Inflammatory macrophage treated with lipopolysaccharide for 1 hour (primary cell): ENCODE measurements at regions not wholly inside any gene's neighbourhood (a gene's known extent, or its start where the extent isn't known, plus 50 kb on each side); places are given as distances from the start of the nearest gene placed in this dataset.
"Not testable (repeated sequence)": the region's sequence is repeated elsewhere in the genome, so short reads cannot be mapped to it uniquely, and the experiment has no call there.

Experiments used
- DNase-seq, 2 donors: peaks; one replicate each; pipeline ENCODE4 v3.0.0-alpha.2; 2020 to 2022

- no peak for DNase-seq
These were observed 243.1 kb upstream of the SHH start for GRCh38 chr7:156055206-156055822.

- no peak for DNase-seq
These were observed 239.6 kb upstream of the SHH start for GRCh38 chr7:156051884-156052283.

- no peak for DNase-seq
These were observed 238.6 kb upstream of the SHH start for GRCh38 chr7:156050636-156051569.

- no peak for DNase-seq
These were observed 237.1 kb upstream of the SHH start for GRCh38 chr7:156049366-156049765.

GRCh38 chr7:156046031-156046560, 233.8 kb upstream of the SHH start:
- no peak for DNase-seq

GRCh38 chr7:156043416-156044178, 231.3 kb upstream of the SHH start:
- DNase-seq = no peak

- no peak for DNase-seq
These were observed 229.1 kb upstream of the SHH start for GRCh38 chr7:156041398-156041797.

- DNase-seq = no peak
These were observed 227.9 kb upstream of the SHH start for GRCh38 chr7:156039971-156040677.

GRCh38 chr7:156039194-156039593, 226.9 kb upstream of the SHH start:
- DNase-seq = no peak

GRCh38 chr7:156038345-156038744, 226.1 kb upstream of the SHH start:
- no peak for DNase-seq

- DNase-seq = no peak
These were observed 223.9 kb upstream of the SHH start for GRCh38 chr7:156036153-156036552.

- DNase-seq = not testable (repeated sequence)
These were observed 223.1 kb upstream of the SHH start for GRCh38 chr7:156035387-156035786.

GRCh38 chr7:156034397-156034796, 222.1 kb upstream of the SHH start:
- peak; percentile 71 to 77 for DNase-seq

- DNase-seq = no peak
These were observed 220.7 kb upstream of the SHH start for GRCh38 chr7:156032973-156033372.

GRCh38 chr7:156031679-156032478, 219.6 kb upstream of the SHH start:
- no peak for DNase-seq

GRCh38 chr7:156029460-156030007, 217.3 kb upstream of the SHH start:
- no peak for DNase-seq

GRCh38 chr7:156028521-156028920, 216.3 kb upstream of the SHH start:
- no peak for DNase-seq

GRCh38 chr7:156027821-156028220, 215.6 kb upstream of the SHH start:
- DNase-seq = no peak

GRCh38 chr7:156026603-156027002, 214.3 kb upstream of the SHH start:
- no peak for DNase-seq

- no peak for DNase-seq
These were observed 213.9 kb upstream of the SHH start for GRCh38 chr7:156026076-156026600.

- DNase-seq = no peak
These were observed 213.4 kb upstream of the SHH start for GRCh38 chr7:156025675-156026074.
